HG02943 (cell line): ENCODE measurements at regions not wholly inside any gene's neighbourhood (a gene's known extent, or its start where the extent isn't known, plus 50 kb on each side); places are given as distances from the start of the nearest gene placed in this dataset.

Experiments used
- ATAC-seq: cut with Tn5 transposase; IDR thresholded peaks from one replicate; pipeline ENCODE4 v1.9.1; 2021; ENCODE audit warnings: mild to moderate bottlenecking, low read depth, moderate library complexity; ENCODE audit not compliant: unreplicated experiment

- ATAC-seq = no peak
Observed at GRCh38 chr2:234309431-234309830, 187.4 kb downstream of the ARL4C start.

- peak; percentile 73 for ATAC-seq
Observed at GRCh38 chr2:234308813-234309195, 188.1 kb downstream of the ARL4C start.

- no peak for ATAC-seq
Observed at GRCh38 chr2:234308073-234308812, 188.6 kb downstream of the ARL4C start.

- ATAC-seq = no peak
Observed at GRCh38 chr2:234307322-234307961, 189.4 kb downstream of the ARL4C start.

GRCh38 chr2:234306426-234307173, 190.3 kb downstream of the ARL4C start:
- no peak for ATAC-seq

GRCh38 chr2:234305846-234306245, 191.0 kb downstream of the ARL4C start:
- ATAC-seq = no peak

GRCh38 chr2:234304950-234305349, 191.9 kb downstream of the ARL4C start:
- no peak for ATAC-seq

- no peak for ATAC-seq
Observed at GRCh38 chr2:234302664-234302991, 194.3 kb downstream of the ARL4C start.

- no peak for ATAC-seq
Observed at GRCh38 chr2:234300932-234301823, 195.7 kb downstream of the ARL4C start.

GRCh38 chr2:234300391-234300925, 196.4 kb downstream of the ARL4C start:
- ATAC-seq = no peak

- no peak for ATAC-seq
Observed at GRCh38 chr2:234298918-234299317, 198.0 kb downstream of the ARL4C start.

GRCh38 chr2:234296991-234297390, 199.9 kb downstream of the ARL4C start:
- no peak for ATAC-seq

- ATAC-seq = no peak
Observed at GRCh38 chr2:234293973-234294372, 202.9 kb downstream of the ARL4C start.

GRCh38 chr2:234292962-234293243, 204.0 kb downstream of the ARL4C start:
- no peak for ATAC-seq

GRCh38 chr2:234292205-234292961, 204.5 kb downstream of the ARL4C start:
- ATAC-seq = no peak

- ATAC-seq = no peak
Observed at GRCh38 chr2:234291765-234292204, 205.1 kb downstream of the ARL4C start.

GRCh38 chr2:234290671-234291070, 206.2 kb downstream of the ARL4C start:
- ATAC-seq = no peak

GRCh38 chr2:234289834-234290590, 206.9 kb downstream of the ARL4C start:
- ATAC-seq = no peak

- ATAC-seq = no peak
Observed at GRCh38 chr2:234288974-234289455, 207.9 kb downstream of the ARL4C start.
